Neural crest cell (in vitro differentiated cells): ENCODE measurements at regions not wholly inside any gene's neighbourhood (a gene's known extent, or its start where the extent isn't known, plus 50 kb on each side); places are given as distances from the start of the nearest gene placed in this dataset.

Experiments
- DNase-seq: peaks from one replicate; pipeline ENCODE4 v3.0.0; 2021; ENCODE audit warnings: low read depth, mixed read lengths, low spot score
- H3K27ac Mint-ChIP-seq: one replicate; pipeline ENCODE4 v1.8.0; 2021; ENCODE audit warnings: mild to moderate bottlenecking, mixed read lengths; ENCODE audit not compliant: unreplicated experiment
- H3K27me3 Mint-ChIP-seq: 2 replicates; pipeline ENCODE4 v1.8.0; 2021; ENCODE audit warnings: low read depth, mild to moderate bottlenecking, mixed read lengths
- H3K36me3 Mint-ChIP-seq: 2 replicates; pipeline ENCODE4 v1.8.0; 2021; ENCODE audit warnings: low read depth, mild to moderate bottlenecking, mixed read lengths
- H3K4me1 Mint-ChIP-seq: 2 replicates; pipeline ENCODE4 v1.8.0; 2021; ENCODE audit warnings: mixed read lengths
- H3K4me3 Mint-ChIP-seq: one replicate; pipeline ENCODE4 v1.8.0; 2021; ENCODE audit warnings: mild to moderate bottlenecking, mixed read lengths
- H3K9me3 Mint-ChIP-seq: 2 replicates; pipeline ENCODE4 v1.8.0; 2021; ENCODE audit warnings: mixed read lengths
- TF ChIP-seq, protein P1 (sequence below): fragments of 200-600 bp; sonication (generic); conservative IDR thresholded peaks from 2 replicates; pipeline ENCODE4 v1.5.0; 2021; ENCODE audit warnings: antibody characterized with exemption, mild to moderate bottlenecking

DNA sequence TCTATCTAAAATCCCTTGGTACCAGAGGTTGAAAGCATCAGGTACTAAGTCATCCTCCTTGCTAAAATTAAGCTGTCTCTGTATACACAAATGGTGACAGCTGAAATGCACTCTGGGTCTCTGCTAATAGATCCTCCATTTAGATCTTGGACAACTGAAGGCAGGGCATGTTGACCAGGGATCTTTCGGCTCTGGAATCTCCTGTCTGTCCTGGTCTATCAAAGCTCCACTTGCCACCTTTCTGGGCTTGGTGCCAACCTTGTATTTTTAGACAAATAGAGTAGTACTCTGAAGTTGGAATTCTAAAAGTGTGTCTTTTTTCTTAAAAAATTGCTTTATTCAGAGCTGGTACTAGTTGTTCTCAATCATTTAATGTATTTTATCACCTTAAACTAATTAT lies 135.2 kb upstream of the HMHB1 start:
- no peak overlapping the region for H3K27ac Mint-ChIP-seq
- H3K4me3 Mint-ChIP-seq: no peak overlapping the region
- no peaks in the 10 kb centered on the region for H3K36me3 Mint-ChIP-seq
- TF ChIP-seq, protein P1, sequence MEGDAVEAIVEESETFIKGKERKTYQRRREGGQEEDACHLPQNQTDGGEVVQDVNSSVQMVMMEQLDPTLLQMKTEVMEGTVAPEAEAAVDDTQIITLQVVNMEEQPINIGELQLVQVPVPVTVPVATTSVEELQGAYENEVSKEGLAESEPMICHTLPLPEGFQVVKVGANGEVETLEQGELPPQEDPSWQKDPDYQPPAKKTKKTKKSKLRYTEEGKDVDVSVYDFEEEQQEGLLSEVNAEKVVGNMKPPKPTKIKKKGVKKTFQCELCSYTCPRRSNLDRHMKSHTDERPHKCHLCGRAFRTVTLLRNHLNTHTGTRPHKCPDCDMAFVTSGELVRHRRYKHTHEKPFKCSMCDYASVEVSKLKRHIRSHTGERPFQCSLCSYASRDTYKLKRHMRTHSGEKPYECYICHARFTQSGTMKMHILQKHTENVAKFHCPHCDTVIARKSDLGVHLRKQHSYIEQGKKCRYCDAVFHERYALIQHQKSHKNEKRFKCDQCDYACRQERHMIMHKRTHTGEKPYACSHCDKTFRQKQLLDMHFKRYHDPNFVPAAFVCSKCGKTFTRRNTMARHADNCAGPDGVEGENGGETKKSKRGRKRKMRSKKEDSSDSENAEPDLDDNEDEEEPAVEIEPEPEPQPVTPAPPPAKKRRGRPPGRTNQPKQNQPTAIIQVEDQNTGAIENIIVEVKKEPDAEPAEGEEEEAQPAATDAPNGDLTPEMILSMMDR: no peak
- no peaks in the 10 kb centered on the region for H3K27me3 Mint-ChIP-seq
- H3K4me1 Mint-ChIP-seq: no peaks in the 10 kb centered on the region
- no peak for DNase-seq
- no peaks in the 10 kb centered on the region for H3K9me3 Mint-ChIP-seq

DNA sequence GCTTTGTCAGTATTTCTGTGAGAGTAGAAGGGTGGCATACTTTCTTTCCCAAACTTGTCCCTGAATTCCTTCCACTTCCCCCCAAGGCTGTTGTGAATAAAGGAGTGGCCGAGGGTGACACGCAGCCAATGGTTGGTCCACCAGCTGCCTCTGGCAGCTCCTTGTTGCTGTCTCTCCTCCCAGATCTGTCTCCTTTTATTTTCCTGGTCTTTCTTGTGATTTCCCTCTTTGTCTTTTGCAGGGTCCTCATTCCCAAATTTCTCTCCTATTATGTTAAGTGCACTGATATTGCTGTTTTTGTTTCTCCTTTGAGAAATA lies 137.5 kb upstream of the HMHB1 start:
- H3K36me3 Mint-ChIP-seq: no peaks in the 10 kb centered on the region
- peaks cover 3% of the 10 kb centered on the region for H3K9me3 Mint-ChIP-seq
- H3K4me1 Mint-ChIP-seq: no peaks in the 10 kb centered on the region
- no peak overlapping the region for H3K27ac Mint-ChIP-seq
- no peak overlapping the region for H3K4me3 Mint-ChIP-seq
- no peaks in the 10 kb centered on the region for H3K27me3 Mint-ChIP-seq
- DNase-seq: no peak
- TF ChIP-seq, protein P1: no peak

DNA sequence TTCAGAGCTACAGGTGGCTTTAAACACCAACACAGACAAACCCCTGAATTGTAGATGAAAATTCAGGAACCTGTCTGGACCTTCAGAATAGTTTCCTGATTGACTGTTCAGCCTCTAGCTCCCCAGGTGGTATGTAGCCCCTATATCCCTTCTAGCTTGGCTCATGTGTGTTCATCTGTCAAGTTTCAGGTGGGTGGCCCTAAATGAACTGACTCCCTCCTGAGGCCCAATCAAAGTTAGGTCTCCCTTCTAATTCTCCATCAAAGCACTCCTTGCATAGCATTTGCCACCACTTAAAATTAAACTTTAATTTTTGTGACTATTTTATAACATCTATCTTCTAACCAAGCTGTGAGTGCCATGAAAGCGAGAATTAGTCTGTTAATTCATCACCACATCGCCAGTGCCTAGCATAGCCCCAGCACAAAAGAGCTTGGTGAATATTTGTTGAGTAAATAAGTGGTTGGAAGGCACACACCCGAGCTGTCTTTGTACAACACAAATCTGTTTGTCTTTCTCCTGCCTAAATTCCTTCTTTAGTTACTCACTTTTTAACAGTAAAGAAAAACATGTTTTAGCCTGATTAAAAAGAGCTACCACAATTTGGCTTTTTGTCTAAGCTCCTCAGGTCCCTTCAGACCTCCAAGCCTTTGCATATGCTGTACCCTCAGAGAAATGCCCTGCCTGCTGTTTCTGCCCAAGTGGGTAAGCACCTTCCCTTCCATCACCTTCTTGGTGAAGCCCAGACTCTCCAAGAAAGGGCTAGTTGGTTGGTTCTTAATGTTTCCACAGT lies 138.1 kb upstream of the HMHB1 start:
- Mint-ChIP-seq H3K27ac (no peak overlapping the region), H3K27me3 (no peaks in the 10 kb centered on the region), H3K4me1 (no peaks in the 10 kb centered on the region), H3K9me3 (peaks cover 3% of the 10 kb centered on the region), H3K36me3 (no peaks in the 10 kb centered on the region), H3K4me3 (no peak overlapping the region)
- TF ChIP-seq, protein P1: no peak
- DNase-seq: no peak

DNA sequence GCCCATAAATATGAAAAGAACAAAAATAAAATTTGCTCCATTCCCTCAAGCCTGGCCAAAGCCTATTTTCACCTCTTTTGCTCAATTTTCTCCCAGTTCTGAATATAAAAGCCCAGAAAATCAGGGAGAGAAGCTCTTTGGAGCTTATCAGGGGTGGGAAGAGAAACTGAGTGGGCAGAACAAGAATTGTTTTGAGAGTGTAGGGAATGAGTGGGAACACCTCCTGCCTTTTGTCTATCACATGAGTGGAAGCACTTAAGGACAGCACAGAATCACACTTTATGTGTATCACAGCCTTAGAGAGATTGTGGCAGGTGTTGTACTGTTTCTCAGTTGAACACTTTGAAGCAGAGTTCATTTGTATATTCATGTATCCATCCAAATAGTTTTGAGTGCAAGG lies 139.2 kb upstream of the HMHB1 start:
- no peak overlapping the region for H3K27ac Mint-ChIP-seq
- TF ChIP-seq, protein P1: no peak
- peaks cover 3% of the 10 kb centered on the region for H3K9me3 Mint-ChIP-seq
- no peak overlapping the region for H3K4me3 Mint-ChIP-seq
- no peak for DNase-seq
- no peaks in the 10 kb centered on the region for H3K36me3 Mint-ChIP-seq
- H3K27me3 Mint-ChIP-seq: no peaks in the 10 kb centered on the region
- no peaks in the 10 kb centered on the region for H3K4me1 Mint-ChIP-seq

DNA sequence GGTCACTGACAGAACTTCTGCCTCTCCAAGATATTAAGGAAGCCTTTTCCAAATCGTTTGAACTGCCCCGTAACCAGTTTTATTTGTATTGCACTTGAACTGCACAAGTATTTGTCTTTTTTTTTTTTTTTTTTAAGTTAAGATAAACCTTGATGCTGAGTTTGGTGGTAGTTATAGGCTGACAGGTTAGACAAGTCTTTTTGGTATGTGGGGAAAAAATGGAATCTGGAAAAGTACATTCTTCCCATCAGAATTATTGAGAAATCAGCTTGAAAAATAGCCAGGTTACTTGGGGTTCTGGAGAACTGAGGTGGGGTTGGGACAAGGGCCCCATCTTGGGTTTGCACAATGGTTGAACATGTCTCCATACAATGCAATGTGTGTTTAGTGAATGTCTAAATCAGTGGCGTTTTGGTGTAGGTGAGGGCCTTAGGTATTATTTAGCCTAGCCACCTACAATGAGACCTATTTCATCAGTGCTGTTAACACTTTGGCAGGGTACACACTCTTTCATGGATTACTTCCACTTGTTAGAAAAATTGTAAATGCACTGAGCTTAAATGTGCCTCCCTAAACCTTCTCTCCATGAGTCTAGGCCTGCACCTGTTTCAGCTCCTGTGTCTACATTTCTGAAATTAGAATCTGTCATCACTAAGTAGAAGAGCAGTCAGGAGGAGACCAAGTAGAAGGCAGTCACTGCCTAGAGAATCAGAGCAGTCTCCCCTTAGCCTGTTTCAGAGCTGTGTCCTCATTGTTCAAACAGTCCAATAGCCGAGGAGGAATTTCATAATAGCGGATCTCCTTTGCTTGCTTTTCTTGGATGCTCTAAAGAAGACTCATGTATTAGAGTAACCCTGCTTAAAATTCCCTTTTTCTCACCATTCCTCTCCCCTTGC lies 140.0 kb upstream of the HMHB1 start:
- TF ChIP-seq, protein P1: no peak
- no peak for DNase-seq
- no peaks in the 10 kb centered on the region for H3K36me3 Mint-ChIP-seq
- no peak overlapping the region for H3K4me3 Mint-ChIP-seq
- no peak overlapping the region for H3K27ac Mint-ChIP-seq
- H3K9me3 Mint-ChIP-seq: peaks cover 3% of the 10 kb centered on the region
- H3K4me1 Mint-ChIP-seq: no peaks in the 10 kb centered on the region
- no peaks in the 10 kb centered on the region for H3K27me3 Mint-ChIP-seq
